Neuronal stem cell (in vitro differentiated cells): ENCODE measurements at regions not wholly inside any gene's neighbourhood (a gene's known extent, or its start where the extent isn't known, plus 50 kb on each side); places are given as distances from the start of the nearest gene placed in this dataset.

Experiments used
- DNase-seq: peaks from one replicate; pipeline ENCODE4 v3.0.0-alpha.2; 2013; ENCODE audit warnings: low spot score
- H2AFZ ChIP-seq: one replicate; pipeline ENCODE4 v1.6.1; 2013; ENCODE audit warnings: mild to moderate bottlenecking, low read length, inconsistent platforms
- H2AK5ac ChIP-seq: 2 replicates; pipeline ENCODE4 v1.6.1; 2013; ENCODE audit warnings: low read depth, mild to moderate bottlenecking, inconsistent platforms, low read length, moderate library complexity, mixed read lengths
- H2BK120ac ChIP-seq: 2 replicates; pipeline ENCODE4 v1.6.1; 2013; ENCODE audit warnings: low read depth, mild to moderate bottlenecking, inconsistent platforms, low read length, moderate library complexity, mixed read lengths
- H2BK12ac ChIP-seq: one replicate; pipeline ENCODE4 v1.6.1; 2013; ENCODE audit warnings: low read length, inconsistent platforms
- H2BK15ac ChIP-seq: 2 replicates; pipeline ENCODE4 v1.6.1; 2013; ENCODE audit warnings: mild to moderate bottlenecking, low read length, inconsistent platforms, mixed read lengths
- H2BK5ac ChIP-seq: one replicate; pipeline ENCODE4 v1.6.1; 2013; ENCODE audit warnings: inconsistent platforms, mild to moderate bottlenecking, low read length, moderate library complexity
- H3K14ac ChIP-seq: one replicate; pipeline ENCODE4 v1.6.1; 2013; ENCODE audit warnings: low read length, inconsistent platforms
- H3K18ac ChIP-seq: 2 replicates; pipeline ENCODE4 v1.6.1; 2013; ENCODE audit warnings: low read length, inconsistent platforms
- H3K23ac ChIP-seq: 2 replicates; pipeline ENCODE4 v1.6.1; 2013; ENCODE audit warnings: low read depth, mild to moderate bottlenecking, mixed read lengths, low read length, inconsistent platforms; ENCODE audit not compliant: poor library complexity
- H3K27ac ChIP-seq: replicated peaks from 3 replicates; pipeline ENCODE4 v1.5.1; 2013; ENCODE audit warnings: low read length, inconsistent platforms
- H3K27me3 ChIP-seq, 3 experiments: 2 replicates each; pipeline ENCODE4 v1.6.1; 2013; ENCODE audit warnings: low read length in 3 of 3, mild to moderate bottlenecking in 2 of 3, inconsistent platforms in 1 of 3, low read depth in 1 of 3, mixed read lengths in 1 of 3, moderate library complexity in 1 of 3; ENCODE audit not compliant: control insufficient read depth in 3 of 3, insufficient read depth in 3 of 3
- H3K36me3 ChIP-seq, 2 donors: replicated peaks in 1 of 2; 2 replicates each; pipeline ENCODE4 v1.6.1; 2013; ENCODE audit warnings: low read length in 2 of 2; ENCODE audit not compliant: control insufficient read depth in 2 of 2, insufficient read depth in 2 of 2
- H3K4ac ChIP-seq: 2 replicates; pipeline ENCODE4 v1.6.1; 2013; ENCODE audit warnings: inconsistent platforms, mild to moderate bottlenecking, low read length, moderate library complexity
- H3K4me1 ChIP-seq, 2 donors: 1 replicate in 1 of 2; 2 replicates in 1 of 2; pipeline ENCODE4 v1.6.1; 2013; ENCODE audit warnings: low read length in 2 of 2, low read depth in 1 of 2; ENCODE audit not compliant: control insufficient read depth in 2 of 2, insufficient read depth in 1 of 2
- H3K4me2 ChIP-seq: one replicate; pipeline ENCODE4 v1.6.1; 2013; ENCODE audit warnings: mild to moderate bottlenecking, low read length, inconsistent platforms; ENCODE audit not compliant: insufficient read depth, poor library complexity, severe bottlenecking
- H3K4me3 ChIP-seq, 2 donors: 2 replicates each; pipeline ENCODE4 v1.5.1; 2013; ENCODE audit warnings: low read length in 2 of 2, mild to moderate bottlenecking in 2 of 2, inconsistent platforms in 1 of 2, moderate library complexity in 1 of 2
- H3K79me1 ChIP-seq: one replicate; pipeline ENCODE4 v1.6.1; 2013; ENCODE audit warnings: low read depth, mild to moderate bottlenecking, inconsistent platforms, low read length, moderate library complexity
- H3K9ac ChIP-seq: one replicate; pipeline ENCODE4 v1.6.1; 2013; ENCODE audit warnings: mild to moderate bottlenecking, low read depth, low read length, inconsistent platforms; ENCODE audit not compliant: poor library complexity
- H3K9me3 ChIP-seq, 2 donors: replicated peaks in 1 of 2; 2 replicates each; pipeline versions ENCODE3 to v1.6.1; 2013; ENCODE audit warnings: low read length in 2 of 2, mild to moderate bottlenecking in 2 of 2, inconsistent platforms in 1 of 2, low read depth in 1 of 2, mixed read lengths in 1 of 2, moderate library complexity in 1 of 2; ENCODE audit not compliant: control insufficient read depth in 2 of 2, insufficient read depth in 1 of 2
- H4K8ac ChIP-seq: one replicate; pipeline ENCODE4 v1.6.1; 2013; ENCODE audit warnings: low read depth, mild to moderate bottlenecking, inconsistent platforms, low read length, moderate library complexity
- H4K91ac ChIP-seq: one replicate; pipeline ENCODE4 v1.6.1; 2013; ENCODE audit warnings: low read length, low read depth, mild to moderate bottlenecking, inconsistent platforms; ENCODE audit not compliant: poor library complexity
- WGBS, 2 donors: extraction: QIAGEN DNeasy Blood & Tissue Kit; methylation state at CpG; one replicate each; pipeline ENCODE4 v1.1.7; 2013; ENCODE audit warnings: missing lambda C conversion rate in 2 of 2, mixed read lengths in 1 of 2; ENCODE audit not compliant: insufficient read length in 2 of 2, insufficient replicate concordance in 1 of 2; ENCODE audit errors: extremely low coverage in 2 of 2; 5-methylcytosine and 5-hydroxymethylcytosine counted together

GRCh38 chr13:84430446-84430845 lies 548.2 kb upstream of the SLITRK1 start:
- H2AFZ ChIP-seq: no peak overlapping the region
- H2BK120ac ChIP-seq: no peak overlapping the region
- no peak overlapping the region for H2AK5ac ChIP-seq
- no peak overlapping the region for H3K18ac ChIP-seq
- no peak overlapping the region for H4K91ac ChIP-seq
- no peak for DNase-seq
- no peak overlapping the region for H2BK5ac ChIP-seq
- no peaks in the 10 kb centered on the region for H3K79me1 ChIP-seq
- no peak overlapping the region for H3K23ac ChIP-seq
- no peak overlapping the region for H3K4me2 ChIP-seq
- H3K4ac ChIP-seq: no peak overlapping the region
- no peaks in the 10 kb centered on the region for H3K4me1 ChIP-seq
- WGBS, 2 donors: no CpG with 5 or more reads among the region's 4 CpGs
- H3K27ac ChIP-seq: no peak overlapping the region
- H2BK12ac ChIP-seq: no peak overlapping the region
- H3K36me3 ChIP-seq: no peaks in the 10 kb centered on the region
- no peaks in the 10 kb centered on the region for H3K27me3 ChIP-seq
- no peak overlapping the region for H3K14ac ChIP-seq
- no peak overlapping the region for H3K9ac ChIP-seq
- H3K9me3 ChIP-seq: no peaks in the 10 kb centered on the region
- no peak overlapping the region for H2BK15ac ChIP-seq
- no peak overlapping the region for H3K4me3 ChIP-seq
- H4K8ac ChIP-seq: no peak overlapping the region

- no peak overlapping the region for H3K27ac ChIP-seq
- H2BK120ac ChIP-seq: no peak overlapping the region
- H4K91ac ChIP-seq: no peak overlapping the region
- H3K4me2 ChIP-seq: no peak overlapping the region
- H3K9me3 ChIP-seq: no peaks in the 10 kb centered on the region
- H3K4ac ChIP-seq: no peak overlapping the region
- H3K79me1 ChIP-seq: no peaks in the 10 kb centered on the region
- WGBS, 2 donors: no CpG with 5 or more reads among the region's 2 CpGs
- no peaks in the 10 kb centered on the region for H3K27me3 ChIP-seq
- no peak overlapping the region for H3K14ac ChIP-seq
- H3K4me1 ChIP-seq: no peaks in the 10 kb centered on the region
- no peaks in the 10 kb centered on the region for H3K36me3 ChIP-seq
- no peak overlapping the region for H2BK5ac ChIP-seq
- H2BK12ac ChIP-seq: no peak overlapping the region
- no peak overlapping the region for H2AFZ ChIP-seq
- H3K9ac ChIP-seq: no peak overlapping the region
- H4K8ac ChIP-seq: no peak overlapping the region
- no peak for DNase-seq
- H2BK15ac ChIP-seq: no peak overlapping the region
- H3K18ac ChIP-seq: no peak overlapping the region
- H3K4me3 ChIP-seq: no peak overlapping the region
- no peak overlapping the region for H2AK5ac ChIP-seq
- no peak overlapping the region for H3K23ac ChIP-seq
These were observed 547.7 kb upstream of the SLITRK1 start for GRCh38 chr13:84430015-84430414.

- Histone ChIP-seq H4K8ac (no peak overlapping the region), H2BK120ac (no peak overlapping the region), H3K27me3 (no peaks in the 10 kb centered on the region), H3K4me2 (no peak overlapping the region), H4K91ac (no peak overlapping the region), H3K23ac (no peak overlapping the region), H2AFZ (no peak overlapping the region), H3K9me3 (peaks cover 0 to 4% of the 10 kb centered on the region in 2 donors), H3K36me3 (no peaks in the 10 kb centered on the region), H3K79me1 (no peaks in the 10 kb centered on the region), H3K4me1 (no peaks in the 10 kb centered on the region), H3K27ac (no peak overlapping the region), H2AK5ac (no peak overlapping the region), H3K18ac (no peak overlapping the region), H3K4me3 (no peak overlapping the region), H2BK15ac (no peak overlapping the region), H2BK5ac (no peak overlapping the region), H3K4ac (no peak overlapping the region), H3K9ac (no peak overlapping the region), H3K14ac (no peak overlapping the region), H2BK12ac (no peak overlapping the region)
- DNase-seq: no peak
- WGBS, 2 donors: no CpG with 5 or more reads among the region's 3 CpGs
These were observed 535.8 kb upstream of the SLITRK1 start for GRCh38 chr13:84418041-84418440.

GRCh38 chr13:84417416-84417815 lies 535.1 kb upstream of the SLITRK1 start:
- WGBS, 2 donors: no CpG with 5 or more reads among the region's 1 CpG
- Histone ChIP-seq H2BK15ac (no peak overlapping the region), H2AK5ac (no peak overlapping the region), H4K8ac (no peak overlapping the region), H3K18ac (no peak overlapping the region), H3K9ac (no peak overlapping the region), H3K27ac (no peak overlapping the region), H3K4me1 (no peaks in the 10 kb centered on the region), H4K91ac (no peak overlapping the region), H2BK120ac (no peak overlapping the region), H2AFZ (no peak overlapping the region), H3K36me3 (no peaks in the 10 kb centered on the region), H3K9me3 (peaks cover 0 to 4% of the 10 kb centered on the region in 2 donors), H3K79me1 (no peaks in the 10 kb centered on the region), H2BK5ac (no peak overlapping the region), H3K4me3 (no peak overlapping the region), H3K4me2 (no peak overlapping the region), H3K23ac (no peak overlapping the region), H3K4ac (no peak overlapping the region), H3K27me3 (no peaks in the 10 kb centered on the region), H3K14ac (no peak overlapping the region), H2BK12ac (no peak overlapping the region)
- no peak for DNase-seq
